IgD-negative memory B cell (primary cell): ENCODE measurements at regions not wholly inside any gene's neighbourhood (a gene's known extent, or its start where the extent isn't known, plus 50 kb on each side); places are given as distances from the start of the nearest gene placed in this dataset.

ENCODE experiments used
- H3K27ac Mint-ChIP-seq, 3 donors: one replicate each; pipeline ENCODE4 v1.8.0; 2020 to 2022; ENCODE audit warnings: mild to moderate bottlenecking in 3 of 3, mixed read lengths in 3 of 3, moderate library complexity in 1 of 3
- H3K27me3 Mint-ChIP-seq: one replicate; pipeline ENCODE4 v1.8.0; 2021; ENCODE audit warnings: mixed read lengths
- H3K36me3 Mint-ChIP-seq: one replicate; pipeline ENCODE4 v1.8.0; 2020; ENCODE audit warnings: mild to moderate bottlenecking, mixed read lengths
- H3K4me1 Mint-ChIP-seq, 3 donors: one replicate each; pipeline ENCODE4 v1.8.0; 2020 to 2022; ENCODE audit warnings: mixed read lengths in 3 of 3, mild to moderate bottlenecking in 1 of 3
- H3K4me3 Mint-ChIP-seq, 4 donors: one replicate each; pipeline ENCODE4 v1.8.0; 2020 to 2022; ENCODE audit warnings: mild to moderate bottlenecking in 4 of 4, mixed read lengths in 4 of 4, moderate library complexity in 3 of 4
- H3K9me3 Mint-ChIP-seq, 3 donors: one replicate each; pipeline ENCODE4 v1.8.0; 2020 to 2021; ENCODE audit warnings: mixed read lengths in 3 of 3, mild to moderate bottlenecking in 1 of 3

DNA sequence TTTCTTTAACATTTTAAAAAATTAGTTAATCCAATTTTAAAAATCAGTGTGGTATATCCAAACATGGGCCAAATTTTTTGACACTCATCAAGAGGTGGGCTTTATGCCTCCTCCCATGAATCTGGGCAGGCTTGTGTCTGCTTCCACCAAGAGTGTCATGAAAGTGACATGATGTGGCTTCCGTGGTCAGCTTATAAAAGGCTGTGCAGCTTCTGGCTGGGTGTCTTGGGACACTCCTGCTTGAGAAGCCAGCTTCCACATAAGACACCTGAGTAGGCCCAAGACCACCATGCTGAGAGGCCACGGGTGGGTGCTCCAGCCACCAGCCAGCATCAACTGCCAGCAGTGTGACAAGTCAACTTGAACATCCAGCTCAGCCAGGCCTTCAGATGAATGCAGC is 74.3 kb upstream of the RUNX3 start:
- H3K4me1 Mint-ChIP-seq = peaks cover 0 to 5% (median 2%) of the 10 kb centered on the region in 3 donors
- H3K4me3 Mint-ChIP-seq = no peak overlapping the region
- H3K27ac Mint-ChIP-seq = no peak overlapping the region
- H3K36me3 Mint-ChIP-seq = no peaks in the 10 kb centered on the region
- no peaks in the 10 kb centered on the region for H3K27me3 Mint-ChIP-seq
- H3K9me3 Mint-ChIP-seq = no peaks in the 10 kb centered on the region

DNA sequence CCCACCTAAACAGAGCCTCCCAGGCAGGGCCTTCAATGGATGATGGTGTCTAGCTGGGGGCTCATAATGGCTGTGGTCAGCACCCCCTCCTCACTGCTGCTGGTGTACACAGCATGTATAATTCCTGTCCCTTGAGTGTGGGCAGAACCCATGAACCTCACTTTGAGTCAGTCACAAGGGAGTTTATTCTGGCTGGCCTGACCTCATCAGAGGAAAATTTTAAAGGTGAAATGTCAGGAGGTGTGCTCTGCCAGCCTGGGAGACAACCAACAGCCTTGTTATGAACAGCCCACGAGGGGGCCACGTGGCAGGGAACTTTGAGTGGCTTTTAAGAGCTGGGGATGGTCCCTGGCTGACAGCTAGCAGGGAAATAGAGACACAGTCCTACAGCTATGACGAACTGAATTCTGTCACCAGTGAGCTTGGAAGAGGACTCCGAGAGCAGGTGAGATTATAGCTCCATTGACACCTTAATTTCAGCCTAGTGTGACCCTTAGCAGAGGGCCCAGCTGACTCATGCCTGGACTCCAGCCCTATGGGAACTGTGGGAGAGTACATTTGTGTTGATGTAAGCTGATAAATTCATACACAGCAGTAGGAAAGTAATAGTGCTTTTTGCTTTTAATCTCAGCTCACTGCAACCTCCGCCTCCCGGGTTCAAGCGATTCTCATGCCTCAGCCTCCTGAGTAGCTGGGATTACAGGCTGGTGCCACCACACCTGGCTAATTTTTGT is 73.5 kb upstream of the RUNX3 start:
- Mint-ChIP-seq H3K27ac (peak overlapping the region in 1 of 3 donors; percentile 43), H3K4me1 (peaks cover 0 to 5% (median 2%) of the 10 kb centered on the region in 3 donors), H3K36me3 (no peaks in the 10 kb centered on the region), H3K4me3 (no peak overlapping the region), H3K9me3 (no peaks in the 10 kb centered on the region), H3K27me3 (no peaks in the 10 kb centered on the region)

DNA sequence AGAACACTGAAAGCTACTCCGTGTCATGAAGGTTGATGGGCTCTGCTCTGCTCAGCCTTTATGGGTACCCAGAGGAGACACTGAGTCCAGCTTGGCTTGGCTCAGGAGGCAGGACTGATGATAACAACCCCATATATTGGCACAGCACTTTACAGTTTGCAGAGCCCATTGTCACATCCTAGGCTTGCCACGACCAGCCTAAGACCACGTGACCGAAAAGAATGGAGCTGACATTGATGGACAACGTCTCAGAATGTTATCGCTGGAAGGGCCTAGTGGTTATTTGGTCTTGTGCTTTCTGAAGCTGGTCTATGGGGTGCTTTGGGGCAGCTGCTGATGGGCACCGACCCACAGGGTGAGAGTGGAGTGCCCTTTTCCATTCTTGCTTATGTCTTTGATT is 72.9 kb upstream of the RUNX3 start:
- no peaks in the 10 kb centered on the region for H3K36me3 Mint-ChIP-seq
- H3K4me1 Mint-ChIP-seq = peaks cover 0 to 5% (median 2%) of the 10 kb centered on the region in 3 donors
- no peak overlapping the region for H3K27ac Mint-ChIP-seq
- no peak overlapping the region for H3K4me3 Mint-ChIP-seq
- H3K9me3 Mint-ChIP-seq = no peaks in the 10 kb centered on the region
- no peaks in the 10 kb centered on the region for H3K27me3 Mint-ChIP-seq

DNA sequence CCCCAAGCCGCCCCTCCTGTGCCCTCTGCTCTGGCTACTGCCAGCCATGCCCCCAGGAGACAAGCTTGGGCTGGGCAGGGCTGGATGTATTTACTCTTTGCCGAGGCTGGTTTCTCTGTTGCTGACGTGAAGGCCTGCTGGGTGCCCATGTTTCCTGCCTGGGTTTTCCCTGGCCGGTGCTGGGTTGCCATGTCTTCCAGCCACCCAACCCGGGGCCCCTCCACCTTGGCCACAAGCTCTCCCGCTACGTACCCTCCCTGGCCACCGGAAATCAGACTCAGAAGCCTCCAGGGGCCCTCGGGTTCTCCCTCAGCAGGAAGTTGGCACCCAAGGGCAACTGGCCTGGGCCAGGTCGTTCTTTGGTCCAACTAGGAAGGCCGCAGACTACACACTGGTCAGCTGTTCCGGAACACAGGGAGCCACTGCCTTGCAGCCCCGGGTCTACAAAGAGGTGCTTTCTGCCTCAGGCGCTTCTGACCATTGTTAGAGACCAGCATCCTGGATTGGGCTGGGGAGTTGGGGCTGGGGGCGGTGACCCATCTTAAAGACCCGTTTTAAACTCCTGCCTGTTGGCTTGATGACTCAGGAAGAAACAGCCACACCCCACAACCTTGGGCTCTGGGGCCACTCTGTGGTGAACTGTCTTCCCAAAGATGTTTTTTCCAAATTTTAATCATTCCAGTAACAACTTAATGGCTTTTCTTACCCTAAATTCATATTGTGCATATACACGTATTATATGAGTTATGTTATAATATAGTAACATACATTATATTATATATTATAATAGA is 71.2 kb upstream of the RUNX3 start:
- H3K4me1 Mint-ChIP-seq = peaks cover 0 to 7% (median 3%) of the 10 kb centered on the region in 3 donors
- peaks cover 0 to 2% (median 0%) of the 10 kb centered on the region in 3 donors for H3K9me3 Mint-ChIP-seq
- no peaks in the 10 kb centered on the region for H3K36me3 Mint-ChIP-seq
- peak overlapping the region in 1 of 4 donors; percentile 68 for H3K4me3 Mint-ChIP-seq
- no peaks in the 10 kb centered on the region for H3K27me3 Mint-ChIP-seq
- H3K27ac Mint-ChIP-seq = peak overlapping the region in 2 of 3 donors; percentile 47 to 84

DNA sequence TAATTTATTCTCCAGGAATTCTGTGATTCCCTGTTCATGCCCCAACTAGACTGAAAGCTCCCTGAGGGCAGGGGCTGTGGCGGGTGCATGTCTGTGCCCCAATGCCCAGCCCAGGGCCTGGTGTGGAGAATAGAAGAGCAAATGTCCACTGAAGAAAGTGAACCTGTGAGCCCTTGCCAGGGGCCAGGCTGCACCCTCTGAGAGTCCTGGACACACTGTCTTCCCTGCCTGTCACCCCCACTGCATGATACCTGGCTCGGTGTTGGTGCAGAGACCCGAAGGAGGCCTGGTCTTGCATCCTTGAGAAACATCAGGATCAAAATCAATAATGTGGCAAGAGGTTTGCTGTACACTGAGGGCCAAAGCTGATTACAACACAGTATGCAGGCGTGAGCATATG is 69.8 kb upstream of the RUNX3 start:
- Mint-ChIP-seq H3K4me3 (no peak overlapping the region), H3K27ac (no peak overlapping the region), H3K36me3 (no peaks in the 10 kb centered on the region), H3K4me1 (peaks cover 0 to 7% (median 4%) of the 10 kb centered on the region in 3 donors), H3K9me3 (peaks cover 0 to 2% (median 0%) of the 10 kb centered on the region in 3 donors), H3K27me3 (no peaks in the 10 kb centered on the region)

DNA sequence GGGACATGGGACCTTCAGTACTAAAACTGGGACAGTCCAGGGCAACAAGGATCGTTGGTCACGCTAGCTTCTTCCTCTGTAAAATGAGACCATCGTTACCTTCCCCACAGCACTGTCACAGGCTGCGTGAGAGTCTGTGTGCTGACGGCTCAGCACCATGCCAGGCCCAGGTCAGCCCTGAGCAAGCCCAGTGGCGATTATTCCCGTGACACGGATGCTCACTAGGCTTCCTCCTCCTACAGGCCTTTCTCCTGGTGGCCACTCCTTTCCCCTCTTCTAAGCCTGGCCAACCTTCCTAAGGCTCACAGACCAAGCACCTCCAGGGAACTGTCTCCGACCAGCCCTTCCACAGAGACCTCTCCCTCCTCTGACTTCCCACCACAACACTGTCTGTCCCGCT is 69.3 kb upstream of the RUNX3 start:
- Mint-ChIP-seq H3K36me3 (no peaks in the 10 kb centered on the region), H3K9me3 (peaks cover 0 to 2% (median 0%) of the 10 kb centered on the region in 3 donors), H3K4me3 (no peak overlapping the region), H3K27ac (no peak overlapping the region), H3K27me3 (no peaks in the 10 kb centered on the region), H3K4me1 (peaks cover 0 to 7% (median 4%) of the 10 kb centered on the region in 3 donors)

DNA sequence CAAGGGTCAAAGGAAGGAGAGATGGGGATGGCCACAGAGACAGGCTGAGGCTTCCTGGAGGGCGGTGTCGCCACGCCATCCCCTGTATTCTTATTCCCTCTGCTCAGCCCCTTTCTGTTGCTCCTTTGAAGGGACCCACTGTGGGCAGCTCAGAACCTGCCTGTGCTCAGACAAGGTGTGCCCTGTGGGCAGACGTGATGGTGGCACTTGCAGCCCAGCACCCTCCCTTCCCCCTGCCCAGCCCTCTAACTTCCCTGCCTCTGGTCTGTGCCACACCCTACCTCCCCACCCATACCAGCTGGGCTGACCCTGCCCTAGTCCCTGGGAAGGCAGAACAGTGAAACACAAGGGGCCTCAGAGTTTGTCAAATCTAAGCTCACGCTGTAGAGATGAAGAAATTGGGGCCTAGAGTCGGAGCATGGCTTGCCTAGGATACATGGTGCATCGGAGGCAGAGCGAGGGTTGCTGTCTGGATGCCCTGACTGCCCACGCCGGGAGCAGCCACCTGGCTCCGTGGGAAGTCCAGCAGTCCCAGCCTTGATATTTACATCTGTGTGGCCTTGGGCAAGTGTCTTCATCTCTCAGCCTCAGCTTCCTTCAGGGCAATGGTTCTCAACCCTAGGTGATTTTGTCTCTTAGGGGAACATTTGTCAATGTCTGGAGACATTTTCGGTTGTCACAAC is 68.6 kb upstream of the RUNX3 start:
- Mint-ChIP-seq H3K27me3 (no peaks in the 10 kb centered on the region), H3K27ac (no peak overlapping the region), H3K4me3 (peak overlapping the region in 1 of 4 donors; percentile 22), H3K36me3 (no peaks in the 10 kb centered on the region), H3K4me1 (peaks cover 0 to 7% (median 4%) of the 10 kb centered on the region in 3 donors), H3K9me3 (peaks cover 0 to 2% (median 0%) of the 10 kb centered on the region in 3 donors)

DNA sequence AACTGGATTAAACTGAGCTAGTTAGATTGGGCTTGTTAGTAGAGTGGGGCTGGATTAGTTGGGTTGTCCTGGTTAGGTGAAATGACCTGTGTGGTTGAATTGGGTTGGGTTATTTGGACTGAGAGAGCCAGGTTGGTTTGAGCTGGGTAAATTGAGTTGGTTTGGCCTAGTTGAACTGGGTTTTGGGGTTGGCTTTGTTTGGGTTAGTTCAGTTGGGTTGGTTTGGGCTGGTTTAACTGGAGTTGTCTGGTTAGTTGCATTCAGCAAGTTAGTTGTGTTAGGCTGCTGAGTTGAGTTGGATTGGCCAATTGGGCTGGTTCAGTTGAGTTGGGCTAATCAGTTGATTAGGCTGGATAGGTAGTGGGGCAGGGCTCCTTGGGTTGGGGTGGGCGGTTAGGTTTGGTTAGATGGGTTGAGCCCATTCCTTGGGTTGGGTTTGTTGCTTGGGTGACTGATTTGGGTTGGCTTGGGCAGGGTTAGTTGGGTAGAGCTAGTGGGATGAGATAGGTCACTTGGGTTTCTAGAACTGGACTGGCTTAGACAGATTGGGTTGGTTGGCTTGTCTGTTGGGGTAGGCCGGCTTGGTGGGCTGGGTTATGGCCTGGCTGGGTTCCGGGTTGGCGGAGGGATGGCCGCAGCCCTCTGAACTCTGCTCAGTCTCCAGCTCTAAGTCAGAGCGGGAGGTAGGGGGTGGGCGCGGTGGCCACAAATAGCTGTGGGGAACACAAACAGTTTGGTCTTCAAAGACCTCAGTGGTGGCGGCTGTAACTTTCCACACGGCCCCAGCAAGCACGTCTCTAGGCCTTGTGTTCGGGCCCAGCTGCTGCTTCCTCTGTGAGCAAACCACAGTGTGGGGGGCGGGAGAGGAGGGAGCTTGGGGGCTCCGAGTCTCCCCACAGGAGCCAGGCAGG is 67.2 kb upstream of the RUNX3 start:
- Mint-ChIP-seq H3K4me1 (peaks cover 5 to 9% (median 8%) of the 10 kb centered on the region in 3 donors), H3K36me3 (no peaks in the 10 kb centered on the region), H3K9me3 (peaks cover 0 to 2% (median 0%) of the 10 kb centered on the region in 3 donors), H3K27ac (no peak overlapping the region), H3K27me3 (no peaks in the 10 kb centered on the region), H3K4me3 (peak overlapping the region in 2 of 4 donors; percentile 49 to 60)

DNA sequence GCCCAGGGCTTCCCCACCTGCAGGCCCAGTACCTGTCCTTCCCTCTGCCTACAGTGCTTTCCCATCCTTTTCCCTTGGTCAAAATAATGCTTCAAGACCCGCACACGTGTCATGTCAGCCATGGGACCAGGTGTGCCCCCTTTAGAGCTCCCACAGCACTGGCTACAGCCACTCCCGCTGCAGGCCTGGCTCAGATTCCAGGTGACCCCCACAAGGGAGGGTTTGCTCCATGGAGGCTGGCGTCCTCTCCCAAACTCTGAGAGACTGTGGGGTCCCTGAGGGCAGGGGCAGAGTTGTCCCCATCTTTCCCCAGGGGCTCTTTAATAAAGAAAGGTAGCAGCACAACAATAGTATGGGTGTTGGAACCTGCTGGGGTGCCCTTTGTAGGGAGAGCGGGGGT is 66.4 kb upstream of the RUNX3 start:
- Mint-ChIP-seq H3K9me3 (peaks cover 0 to 2% (median 0%) of the 10 kb centered on the region in 3 donors), H3K27ac (no peak overlapping the region), H3K4me3 (no peak overlapping the region), H3K27me3 (peaks cover 4% of the 10 kb centered on the region), H3K4me1 (peaks cover 5 to 10% (median 9%) of the 10 kb centered on the region in 3 donors), H3K36me3 (no peaks in the 10 kb centered on the region)

DNA sequence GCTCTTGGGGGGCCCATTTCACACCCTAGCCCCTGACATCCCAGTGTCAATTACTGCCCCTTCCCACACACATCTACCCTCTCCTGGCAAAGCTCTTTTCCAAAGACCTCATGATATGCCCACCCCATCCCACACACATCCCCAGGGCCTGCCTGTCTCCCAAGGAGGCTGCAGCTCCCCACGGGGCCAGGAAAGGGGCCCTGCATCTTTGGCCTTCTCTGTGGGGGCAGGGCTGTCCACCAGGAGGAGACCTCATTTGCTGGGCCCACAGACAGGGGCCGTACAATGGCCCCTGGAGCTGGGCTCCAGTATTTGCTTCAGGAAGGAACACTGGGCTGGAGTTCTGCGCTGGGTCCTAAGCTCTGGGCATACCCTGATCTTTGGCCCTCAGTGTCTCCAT is 65.6 kb upstream of the RUNX3 start:
- H3K27ac Mint-ChIP-seq = no peak overlapping the region
- no peak overlapping the region for H3K4me3 Mint-ChIP-seq
- peaks cover 0 to 2% (median 0%) of the 10 kb centered on the region in 3 donors for H3K9me3 Mint-ChIP-seq
- peaks cover 5 to 10% (median 6%) of the 10 kb centered on the region in 3 donors for H3K4me1 Mint-ChIP-seq
- peaks cover 4% of the 10 kb centered on the region for H3K27me3 Mint-ChIP-seq
- H3K36me3 Mint-ChIP-seq = no peaks in the 10 kb centered on the region

DNA sequence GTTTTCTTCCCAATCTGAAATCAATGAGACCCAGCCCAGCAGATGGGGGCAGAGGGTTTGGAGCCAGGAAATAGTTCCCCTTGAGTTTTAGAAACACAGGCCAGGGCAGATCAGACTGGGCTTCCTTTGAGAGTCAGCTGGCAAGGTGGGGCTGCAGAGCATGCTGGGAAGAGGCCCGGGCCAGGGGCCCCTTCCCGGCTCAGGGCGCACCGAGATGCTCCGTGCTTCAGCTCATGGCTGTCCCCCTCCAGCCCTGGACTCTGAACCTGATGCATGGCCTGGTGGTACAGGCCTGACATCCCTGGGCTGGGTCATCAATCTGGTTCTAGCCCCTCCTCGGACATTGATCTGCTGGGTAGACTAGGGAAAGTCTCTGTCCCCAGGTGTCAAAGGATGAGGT is 65.1 kb upstream of the RUNX3 start:
- H3K4me1 Mint-ChIP-seq = peaks cover 5 to 10% (median 6%) of the 10 kb centered on the region in 3 donors
- peak overlapping the region in 1 of 4 donors; percentile 45 for H3K4me3 Mint-ChIP-seq
- peaks cover 4% of the 10 kb centered on the region for H3K27me3 Mint-ChIP-seq
- peaks cover 0 to 2% (median 0%) of the 10 kb centered on the region in 3 donors for H3K9me3 Mint-ChIP-seq
- no peaks in the 10 kb centered on the region for H3K36me3 Mint-ChIP-seq
- no peak overlapping the region for H3K27ac Mint-ChIP-seq

DNA sequence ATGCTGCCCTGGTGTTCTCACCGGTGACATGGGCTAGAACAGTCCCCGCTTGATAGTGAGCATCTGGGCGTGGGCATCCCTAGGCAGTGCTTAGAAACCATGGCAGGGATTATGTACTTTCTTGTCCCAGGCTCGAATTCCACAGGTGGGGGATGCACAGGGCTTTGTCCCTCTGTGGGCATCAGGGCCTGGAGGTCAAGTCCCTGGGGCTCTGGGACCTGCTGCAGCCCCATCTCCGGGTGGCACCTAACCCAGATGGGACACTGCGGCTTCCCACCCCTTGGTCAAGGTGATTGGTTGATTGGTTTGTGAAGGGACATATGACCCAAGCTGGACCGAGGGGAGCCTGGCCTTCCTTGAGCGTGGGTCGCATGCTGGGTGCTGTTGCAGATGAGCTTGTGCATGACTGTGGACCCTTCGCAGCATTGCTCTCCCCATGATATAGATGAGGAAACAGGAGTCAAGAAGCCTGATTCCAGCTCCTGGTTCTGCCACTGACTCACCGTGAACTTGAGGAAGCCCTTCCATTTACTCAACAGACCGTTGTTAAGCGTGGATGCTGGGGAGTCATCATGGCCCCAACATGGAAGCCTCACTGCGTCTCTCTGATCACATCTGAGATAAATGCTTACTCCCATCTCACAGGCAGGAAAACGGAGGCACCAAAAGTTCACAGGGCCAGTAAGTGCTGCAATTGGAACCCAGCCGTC is 64.0 kb upstream of the RUNX3 start:
- Mint-ChIP-seq H3K36me3 (no peaks in the 10 kb centered on the region), H3K4me3 (peak overlapping the region in 1 of 4 donors; percentile 45), H3K4me1 (peaks cover 6 to 13% (median 10%) of the 10 kb centered on the region in 3 donors), H3K9me3 (peaks cover 0 to 2% (median 0%) of the 10 kb centered on the region in 3 donors), H3K27me3 (peaks cover 6% of the 10 kb centered on the region), H3K27ac (peak overlapping the region in 1 of 3 donors; percentile 67)

DNA sequence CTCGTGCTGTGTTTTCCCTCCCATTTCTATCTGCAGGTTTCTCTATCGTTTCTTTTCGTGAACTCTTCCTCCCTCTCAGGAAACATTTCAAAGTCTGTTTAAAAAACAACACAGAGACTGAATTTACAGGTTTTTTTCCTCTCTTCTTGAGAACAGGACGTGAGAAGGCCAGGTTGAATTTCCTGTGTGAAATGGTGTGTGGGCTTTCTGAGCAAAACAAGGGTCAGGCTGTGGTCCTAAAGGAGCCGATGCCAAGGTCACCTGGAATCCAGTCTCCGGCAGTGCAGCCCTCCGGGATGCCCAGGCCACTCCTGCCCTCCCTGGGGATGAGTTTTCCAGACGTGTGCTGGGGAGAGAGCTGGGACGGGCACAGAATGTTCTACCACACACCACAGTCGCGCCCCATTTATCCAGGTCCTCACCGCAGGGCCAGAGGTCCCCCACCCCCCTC is 62.7 kb upstream of the RUNX3 start:
- no peaks in the 10 kb centered on the region for H3K36me3 Mint-ChIP-seq
- H3K27ac Mint-ChIP-seq = peak overlapping the region in 2 of 3 donors; percentile 44 to 89
- H3K9me3 Mint-ChIP-seq = peaks cover 0 to 4% (median 2%) of the 10 kb centered on the region in 3 donors
- H3K27me3 Mint-ChIP-seq = peaks cover 7% of the 10 kb centered on the region
- peak overlapping the region in 1 of 4 donors; percentile 61 for H3K4me3 Mint-ChIP-seq
- peaks cover 7 to 20% (median 20%) of the 10 kb centered on the region in 3 donors for H3K4me1 Mint-ChIP-seq
